Astrocyte (in vitro differentiated cells and primary cell): ENCODE measurements at regions not wholly inside any gene's neighbourhood (a gene's known extent, or its start where the extent isn't known, plus 50 kb on each side); places are given as distances from the start of the nearest gene placed in this dataset.
A peak's percentile ranks its signal among the peaks of the same experiment; 100 is the strongest.

Experiments used
- DNase-seq: peaks from one replicate; pipeline ENCODE4 v3.0.0-alpha.2; 2010; ENCODE audit warnings: low read depth
- FAIRE-seq: peaks from 2 replicates; lab custom pipeline; 2011; peaks lifted over from hg19 to GRCh38; lab: Jason Lieb, UNC
- H2AFZ ChIP-seq: 2 replicates; pipeline ENCODE4 v1.6.0; 2012; ENCODE audit warnings: low read depth, low read length, inconsistent platforms
- H3K27ac ChIP-seq: 2 replicates; pipeline ENCODE4 v1.5.1; 2011; ENCODE audit warnings: low read depth, low read length, inconsistent platforms
- H3K27me3 ChIP-seq: 2 replicates; pipeline ENCODE4 v1.6.0; 2011; ENCODE audit warnings: low read length, inconsistent platforms; ENCODE audit not compliant: insufficient read depth
- H3K36me3 ChIP-seq: 2 replicates; pipeline ENCODE4 v1.5.1; 2011; ENCODE audit warnings: low read length, inconsistent platforms; ENCODE audit not compliant: insufficient read depth
- H3K4me1 ChIP-seq: 2 replicates; pipeline ENCODE4 v1.5.1; 2011; ENCODE audit warnings: low read length, inconsistent platforms; ENCODE audit not compliant: insufficient read depth
- H3K4me2 ChIP-seq: 2 replicates; pipeline ENCODE4 v1.6.0; 2012; ENCODE audit warnings: low read length, inconsistent platforms
- H3K4me3 ChIP-seq: 2 replicates; pipeline ENCODE4 v1.5.1; 2011; ENCODE audit warnings: low read depth, mild to moderate bottlenecking, low read length, inconsistent platforms; ENCODE audit not compliant: insufficient read depth
- H3K79me2 ChIP-seq: 2 replicates; pipeline ENCODE4 v1.6.0; 2012; ENCODE audit warnings: mild to moderate bottlenecking, low read length, inconsistent platforms; ENCODE audit not compliant: insufficient read depth
- H3K9ac ChIP-seq: 2 replicates; pipeline ENCODE4 v1.6.0; 2012; ENCODE audit warnings: mild to moderate bottlenecking, low read length, inconsistent platforms
- H3K9me3 ChIP-seq: 2 replicates; pipeline ENCODE4 v1.5.1; 2012; ENCODE audit warnings: low read depth, mild to moderate bottlenecking, low read length, inconsistent platforms; ENCODE audit not compliant: insufficient read depth
- H4K20me1 ChIP-seq: 2 replicates; pipeline ENCODE4 v1.6.0; 2012; ENCODE audit warnings: low read length, inconsistent platforms; ENCODE audit not compliant: insufficient read depth
- H3K27ac Mint-ChIP-seq: one replicate; pipeline ENCODE4 v1.8.0; 2021; ENCODE audit warnings: mild to moderate bottlenecking, mixed read lengths; ENCODE audit not compliant: unreplicated experiment
- H3K27me3 Mint-ChIP-seq: one replicate; pipeline ENCODE4 v1.8.0; 2021; ENCODE audit warnings: low read depth, mixed read lengths; ENCODE audit not compliant: unreplicated experiment
- H3K36me3 Mint-ChIP-seq: one replicate; pipeline ENCODE4 v1.8.0; 2021; ENCODE audit warnings: low read depth, mixed read lengths; ENCODE audit not compliant: unreplicated experiment
- H3K4me1 Mint-ChIP-seq: one replicate; pipeline ENCODE4 v1.8.0; 2021; ENCODE audit warnings: low read depth, mixed read lengths; ENCODE audit not compliant: unreplicated experiment
- H3K4me3 Mint-ChIP-seq: one replicate; pipeline ENCODE4 v1.8.0; 2021; ENCODE audit warnings: mild to moderate bottlenecking, moderate library complexity, mixed read lengths; ENCODE audit not compliant: unreplicated experiment
- H3K9me3 Mint-ChIP-seq: one replicate; pipeline ENCODE4 v1.8.0; 2021; ENCODE audit warnings: mild to moderate bottlenecking, mixed read lengths; ENCODE audit not compliant: unreplicated experiment
- EZH2 ChIP-seq: IDR thresholded peaks from 2 replicates; pipeline ENCODE4 v1.6.1; 2012; ENCODE audit warnings: mild to moderate bottlenecking, low read length, inconsistent platforms; ENCODE audit not compliant: insufficient read depth
- TF ChIP-seq, protein P1 (sequence below): IDR thresholded peaks from 2 replicates; pipeline ENCODE4 v1.5.1; 2011; ENCODE audit warnings: low read depth, mild to moderate bottlenecking, inconsistent platforms, low read length, moderate library complexity; ENCODE audit not compliant: insufficient read depth

DNA sequence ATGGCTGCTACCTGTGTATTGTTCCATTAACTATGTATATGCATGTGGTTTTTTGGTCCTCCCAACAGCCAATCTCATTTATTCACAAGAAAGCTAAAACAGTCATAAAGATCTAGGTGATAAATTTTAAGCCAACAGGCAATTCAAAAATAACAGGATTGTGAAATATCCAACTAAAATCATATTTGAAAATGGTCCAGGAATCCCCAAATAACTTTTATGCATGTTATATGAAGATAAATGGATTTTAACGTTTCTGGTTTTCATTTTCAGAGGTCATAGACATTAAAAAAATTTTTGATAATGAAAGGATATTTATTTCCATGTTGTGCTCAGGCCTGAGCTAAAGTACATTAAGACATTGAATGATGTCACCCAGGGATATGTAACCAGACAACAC lies 96.8 kb upstream of the JAZF1 start:
- Histone ChIP-seq H3K4me1 (no peaks in the 10 kb centered on the region), H3K36me3 (no peaks in the 10 kb centered on the region), H3K79me2 (no peaks in the 10 kb centered on the region), H3K9me3 (no peaks in the 10 kb centered on the region), H3K4me3 (no peak overlapping the region), H4K20me1 (no peaks in the 10 kb centered on the region), H3K27ac (no peak overlapping the region), H3K9ac (no peak overlapping the region), H3K4me2 (no peak overlapping the region), H3K27me3 (no peaks in the 10 kb centered on the region), H2AFZ (no peak overlapping the region)
- Mint-ChIP-seq H3K4me3 (no peak overlapping the region), H3K27me3 (no peaks in the 10 kb centered on the region), H3K9me3 (peaks cover 1% of the 10 kb centered on the region), H3K27ac (no peak overlapping the region), H3K36me3 (no peaks in the 10 kb centered on the region), H3K4me1 (no peaks in the 10 kb centered on the region)
- TF ChIP-seq, protein P1, sequence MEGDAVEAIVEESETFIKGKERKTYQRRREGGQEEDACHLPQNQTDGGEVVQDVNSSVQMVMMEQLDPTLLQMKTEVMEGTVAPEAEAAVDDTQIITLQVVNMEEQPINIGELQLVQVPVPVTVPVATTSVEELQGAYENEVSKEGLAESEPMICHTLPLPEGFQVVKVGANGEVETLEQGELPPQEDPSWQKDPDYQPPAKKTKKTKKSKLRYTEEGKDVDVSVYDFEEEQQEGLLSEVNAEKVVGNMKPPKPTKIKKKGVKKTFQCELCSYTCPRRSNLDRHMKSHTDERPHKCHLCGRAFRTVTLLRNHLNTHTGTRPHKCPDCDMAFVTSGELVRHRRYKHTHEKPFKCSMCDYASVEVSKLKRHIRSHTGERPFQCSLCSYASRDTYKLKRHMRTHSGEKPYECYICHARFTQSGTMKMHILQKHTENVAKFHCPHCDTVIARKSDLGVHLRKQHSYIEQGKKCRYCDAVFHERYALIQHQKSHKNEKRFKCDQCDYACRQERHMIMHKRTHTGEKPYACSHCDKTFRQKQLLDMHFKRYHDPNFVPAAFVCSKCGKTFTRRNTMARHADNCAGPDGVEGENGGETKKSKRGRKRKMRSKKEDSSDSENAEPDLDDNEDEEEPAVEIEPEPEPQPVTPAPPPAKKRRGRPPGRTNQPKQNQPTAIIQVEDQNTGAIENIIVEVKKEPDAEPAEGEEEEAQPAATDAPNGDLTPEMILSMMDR = no peak
- no peak for TF ChIP-seq EZH2
- FAIRE-seq (peak; percentile 20), DNase-seq (no peak)

DNA sequence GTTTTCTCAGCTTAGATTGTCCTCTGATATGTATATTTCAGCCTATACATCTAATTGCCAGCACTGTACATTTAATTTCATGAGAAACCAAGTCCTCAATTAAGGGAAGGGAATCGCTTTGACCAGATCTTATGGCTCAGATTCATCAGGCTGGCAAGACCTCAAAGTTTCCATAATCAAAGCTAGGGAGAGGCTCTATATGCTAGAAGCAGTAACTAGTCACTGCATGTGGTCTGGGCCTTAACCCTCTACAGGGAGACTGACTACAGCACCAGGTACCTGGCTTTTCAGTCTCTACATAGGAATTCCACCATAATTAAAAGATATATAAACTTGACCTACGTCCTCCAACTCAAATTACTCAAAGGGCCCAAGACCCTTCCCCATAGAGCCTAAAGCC lies 97.4 kb upstream of the JAZF1 start:
- DNase-seq (no peak), FAIRE-seq (no peak)
- no peak overlapping the region for H3K4me3 Mint-ChIP-seq
- Histone ChIP-seq H3K36me3 (no peaks in the 10 kb centered on the region), H3K4me2 (no peak overlapping the region), H3K4me1 (no peaks in the 10 kb centered on the region), H2AFZ (no peak overlapping the region), H3K9me3 (no peaks in the 10 kb centered on the region), H3K9ac (no peak overlapping the region), H3K4me3 (no peak overlapping the region), H3K27ac (no peak overlapping the region), H3K79me2 (no peaks in the 10 kb centered on the region), H4K20me1 (no peaks in the 10 kb centered on the region), H3K27me3 (no peaks in the 10 kb centered on the region)
- TF ChIP-seq EZH2 = no peak
- TF ChIP-seq, protein P1 = no peak
- peaks cover 1% of the 10 kb centered on the region for H3K9me3 Mint-ChIP-seq
- H3K27ac Mint-ChIP-seq = no peak overlapping the region
- H3K36me3 Mint-ChIP-seq = no peaks in the 10 kb centered on the region
- H3K27me3 Mint-ChIP-seq = no peaks in the 10 kb centered on the region
- H3K4me1 Mint-ChIP-seq = no peaks in the 10 kb centered on the region

DNA sequence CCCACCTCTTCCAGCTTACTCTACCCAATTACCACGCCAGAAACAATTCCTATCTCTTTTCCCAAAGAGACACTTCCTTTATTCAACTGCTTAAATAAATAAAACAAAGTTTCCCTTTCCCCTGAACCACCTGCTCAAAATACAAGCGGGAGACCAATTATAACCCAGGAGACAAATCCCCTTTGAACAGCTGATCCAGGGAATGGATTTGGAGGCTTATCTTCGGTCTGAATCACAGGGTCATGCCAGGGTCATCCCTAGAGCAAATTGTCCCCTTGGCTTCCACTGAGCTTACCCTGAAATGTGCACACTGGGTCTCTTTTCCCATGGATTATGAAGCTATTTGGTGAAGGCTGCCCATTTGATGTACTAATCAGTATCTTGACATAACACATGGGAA lies 99.9 kb upstream of the JAZF1 start:
- Mint-ChIP-seq H3K27me3 (no peaks in the 10 kb centered on the region), H3K9me3 (peaks cover 1% of the 10 kb centered on the region), H3K27ac (no peak overlapping the region), H3K4me1 (no peaks in the 10 kb centered on the region), H3K36me3 (no peaks in the 10 kb centered on the region), H3K4me3 (no peak overlapping the region)
- H3K9me3 ChIP-seq = no peaks in the 10 kb centered on the region
- no peak overlapping the region for H3K27ac ChIP-seq
- H3K9ac ChIP-seq = no peak overlapping the region
- DNase-seq = no peak
- H3K4me3 ChIP-seq = no peak overlapping the region
- H2AFZ ChIP-seq = no peak overlapping the region
- no peaks in the 10 kb centered on the region for H3K36me3 ChIP-seq
- no peaks in the 10 kb centered on the region for H4K20me1 ChIP-seq
- no peaks in the 10 kb centered on the region for H3K4me1 ChIP-seq
- no peaks in the 10 kb centered on the region for H3K79me2 ChIP-seq
- H3K4me2 ChIP-seq = no peak overlapping the region
- H3K27me3 ChIP-seq = no peaks in the 10 kb centered on the region
- TF ChIP-seq, protein P1 = no peak
- no peak for TF ChIP-seq EZH2
- FAIRE-seq = no peak
